GM23248 (cell line): ENCODE measurements at regions not wholly inside any gene's neighbourhood (a gene's known extent, or its start where the extent isn't known, plus 50 kb on each side); places are given as distances from the start of the nearest gene placed in this dataset.
A peak's percentile ranks its signal among the peaks of the same experiment; 100 is the strongest.
"Not testable (repeated sequence)": the region's sequence is repeated elsewhere in the genome, so short reads cannot be mapped to it uniquely, and the experiment has no call there.

Experiments used
- DNase-seq: peaks from one replicate; pipeline ENCODE4 v3.0.0-alpha.2; 2015
- H2AFZ ChIP-seq: fragments of 200-600 bp; sonication (generic); 2 replicates; pipeline ENCODE4 v1.6.1; 2016; ENCODE audit warnings: antibody characterized with exemption
- H3F3A ChIP-seq: fragments of 200-600 bp; sonication (generic); 2 replicates; pipeline ENCODE4 v1.6.1; 2016; ENCODE audit warnings: mild to moderate bottlenecking, antibody characterized with exemption, mixed run types; ENCODE audit not compliant: insufficient read depth
- H3K27ac ChIP-seq: fragments of 200-600 bp; sonication (generic); 2 replicates; pipeline ENCODE4 v1.5.1; 2016; ENCODE audit warnings: mild to moderate bottlenecking
- H3K27me3 ChIP-seq: fragments of 200-600 bp; sonication (generic); replicated peaks from 2 replicates; pipeline ENCODE4 v1.6.1; 2016; ENCODE audit warnings: mild to moderate bottlenecking; ENCODE audit not compliant: insufficient read depth
- H3K36me3 ChIP-seq: fragments of 200-600 bp; sonication (generic); 2 replicates; pipeline ENCODE4 v1.6.1; 2016; ENCODE audit warnings: low read depth, mild to moderate bottlenecking
- H3K4me1 ChIP-seq: fragments of 200-600 bp; sonication (generic); 2 replicates; pipeline ENCODE4 v1.6.1; 2016; ENCODE audit warnings: mild to moderate bottlenecking; ENCODE audit not compliant: insufficient read depth
- H3K4me2 ChIP-seq: fragments of 200-600 bp; sonication (generic); one replicate; pipeline ENCODE4 v1.6.1; 2016; ENCODE audit warnings: mild to moderate bottlenecking; ENCODE audit not compliant: unreplicated experiment
- H3K4me3 ChIP-seq: fragments of 200-600 bp; sonication (generic); 2 replicates; pipeline ENCODE4 v1.5.1; 2016; ENCODE audit warnings: mild to moderate bottlenecking
- H3K79me2 ChIP-seq: fragments of 200-600 bp; sonication (generic); 2 replicates; pipeline ENCODE4 v1.6.1; 2016; ENCODE audit warnings: mild to moderate bottlenecking; ENCODE audit not compliant: insufficient read depth
- H3K9ac ChIP-seq: fragments of 200-600 bp; sonication (generic); 2 replicates; pipeline ENCODE4 v1.6.1; 2016; ENCODE audit warnings: mild to moderate bottlenecking
- H3K9me2 ChIP-seq: fragments of 200-600 bp; sonication (generic); 2 replicates; pipeline ENCODE4 v1.6.1; 2016; ENCODE audit warnings: mixed run types, mild to moderate bottlenecking, moderate library complexity; ENCODE audit not compliant: insufficient read depth
- H3K9me3 ChIP-seq: fragments of 200-600 bp; sonication (generic); one replicate; pipeline ENCODE4 v1.6.1; 2017; ENCODE audit warnings: low read depth
- H4K20me1 ChIP-seq: fragments of 200-600 bp; sonication (generic); 2 replicates; pipeline ENCODE4 v1.6.0; 2016; ENCODE audit not compliant: insufficient read depth
- EZH2 ChIP-seq: fragments of 200-600 bp; sonication (generic); IDR thresholded peaks from 2 replicates; pipeline ENCODE4 v1.6.1; 2018; ENCODE audit warnings: antibody characterized with exemption, mild to moderate bottlenecking; ENCODE audit not compliant: insufficient read depth, poor library complexity, severe bottlenecking
- EZH2phosphoT487 ChIP-seq: fragments of 200-600 bp; sonication (generic); IDR thresholded peaks from 2 replicates; pipeline ENCODE4 v1.6.1; 2018; ENCODE audit warnings: antibody characterized with exemption, moderate library complexity, mild to moderate bottlenecking, low read depth; ENCODE audit not compliant: insufficient read depth
- WGBS, 2 experiments: methylation state at CpG; one replicate each; pipeline ENCODE4 v1.1.6; 2015 to 2017; ENCODE audit warnings: low lambda C conversion rate in 2 of 2, low coverage in 1 of 2; ENCODE audit errors: missing lambda C conversion rate in 2 of 2; 5-methylcytosine and 5-hydroxymethylcytosine counted together
- in situ Hi-C: fragments of 300-500 bp; cut with MboI; formaldehyde crosslinking; loops from 2 replicates; pipeline ENCODE4 v1.15.0; 2020

DNA sequence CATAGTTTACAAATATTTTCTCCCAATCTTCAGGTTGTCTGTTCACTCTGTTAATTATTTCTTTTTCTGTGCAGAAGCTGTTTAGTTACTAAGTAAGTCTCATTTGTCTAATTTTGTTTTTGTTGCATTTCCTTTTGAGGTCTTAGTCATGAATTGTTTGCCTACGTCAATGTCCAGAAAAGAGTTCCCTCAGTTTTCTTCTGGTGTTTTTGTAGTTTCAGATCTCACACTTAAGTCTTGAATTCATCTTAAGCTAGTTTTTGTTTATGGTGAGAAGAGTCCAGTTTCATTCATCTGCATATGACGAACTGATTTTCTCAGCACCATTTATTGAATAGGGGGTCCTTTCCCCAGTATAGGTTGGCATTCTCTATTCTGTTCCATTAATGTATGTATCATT, 1252.2 kb upstream of the TMEFF2 start:
- Histone ChIP-seq H3K9me3 (no peaks in the 10 kb centered on the region), H3F3A (no peaks in the 10 kb centered on the region), H3K27me3 (no peaks in the 10 kb centered on the region), H3K4me3 (no peak overlapping the region), H3K36me3 (no peaks in the 10 kb centered on the region), H3K4me2 (no peak overlapping the region), H3K4me1 (no peaks in the 10 kb centered on the region), H3K9me2 (no peaks in the 10 kb centered on the region), H4K20me1 (no peaks in the 10 kb centered on the region), H2AFZ (no peak overlapping the region), H3K79me2 (no peaks in the 10 kb centered on the region), H3K9ac (no peak overlapping the region), H3K27ac (no peak overlapping the region)
- TF ChIP-seq EZH2phosphoT487: no peak
- no peak for TF ChIP-seq EZH2
- WGBS, 2 experiments: 21 to 28% methylated on average over 2 of the region's 2 CpGs
- DNase-seq: no peak
- in situ Hi-C loops: no loop called here

DNA sequence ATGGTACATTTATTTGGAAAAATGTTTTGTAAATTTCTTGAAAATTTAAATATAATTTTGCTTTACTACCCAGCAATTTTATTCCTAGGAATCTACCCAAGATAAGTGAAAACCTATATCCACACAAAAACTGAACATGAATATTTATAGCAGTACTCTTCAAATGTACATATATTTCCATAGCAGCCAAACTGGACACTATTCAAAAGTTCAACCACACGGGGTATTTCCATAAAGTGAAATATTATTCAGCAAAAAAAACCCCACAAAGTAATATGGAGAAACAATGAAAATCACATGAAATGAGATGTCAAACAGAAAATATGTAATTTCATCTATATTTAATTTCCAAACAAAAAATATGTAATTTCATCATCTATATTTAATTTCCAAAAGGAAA, 1247.6 kb upstream of the TMEFF2 start:
- H2AFZ ChIP-seq: no peak overlapping the region
- H3K79me2 ChIP-seq: no peaks in the 10 kb centered on the region
- TF ChIP-seq EZH2phosphoT487 (no peak), EZH2 (no peak)
- H4K20me1 ChIP-seq: no peaks in the 10 kb centered on the region
- in situ Hi-C loops: no loop called here
- no peak overlapping the region for H3K9ac ChIP-seq
- no peaks in the 10 kb centered on the region for H3F3A ChIP-seq
- DNase-seq: no peak
- no peaks in the 10 kb centered on the region for H3K27me3 ChIP-seq
- H3K4me3 ChIP-seq: no peak overlapping the region
- H3K27ac ChIP-seq: no peak overlapping the region
- WGBS, 2 experiments: 3 to 6% methylated on average over 1 of the region's 1 CpG
- no peaks in the 10 kb centered on the region for H3K9me2 ChIP-seq
- no peaks in the 10 kb centered on the region for H3K4me1 ChIP-seq
- H3K4me2 ChIP-seq: no peak overlapping the region
- no peaks in the 10 kb centered on the region for H3K9me3 ChIP-seq
- H3K36me3 ChIP-seq: no peaks in the 10 kb centered on the region

DNA sequence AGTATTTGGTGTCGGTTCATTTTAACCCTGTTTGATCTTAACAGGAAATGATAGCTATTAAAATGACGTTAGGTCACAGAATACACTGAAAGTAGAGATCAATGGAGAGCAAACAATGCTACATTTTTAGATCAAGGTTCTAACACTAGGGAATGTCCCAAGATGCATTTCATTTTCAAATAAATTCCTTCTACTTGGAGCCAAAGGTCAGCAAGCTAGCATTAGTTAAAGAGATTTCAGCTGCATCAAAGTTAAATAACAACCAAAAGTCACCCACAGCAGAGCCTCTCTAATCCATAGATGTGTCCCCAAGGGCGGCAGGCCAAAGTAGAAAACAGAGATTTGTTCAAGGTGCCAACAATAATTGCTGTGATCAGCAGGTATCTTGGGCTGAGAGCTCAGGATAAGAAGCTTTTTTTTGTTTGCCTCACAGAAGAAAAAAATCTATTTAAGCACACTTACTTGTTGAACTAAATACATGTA, 1233.6 kb upstream of the TMEFF2 start:
- Histone ChIP-seq H2AFZ (no peak overlapping the region), H3K79me2 (no peaks in the 10 kb centered on the region), H3K27ac (no peak overlapping the region), H3K9me3 (no peaks in the 10 kb centered on the region), H3K4me1 (no peaks in the 10 kb centered on the region), H4K20me1 (no peaks in the 10 kb centered on the region), H3K4me2 (no peak overlapping the region), H3F3A (no peaks in the 10 kb centered on the region), H3K9me2 (no peaks in the 10 kb centered on the region), H3K36me3 (no peaks in the 10 kb centered on the region), H3K9ac (no peak overlapping the region), H3K27me3 (no peaks in the 10 kb centered on the region), H3K4me3 (no peak overlapping the region)
- no peak for DNase-seq
- 9% methylated on average over 3 of the region's 3 CpGs for WGBS, 2 experiments
- in situ Hi-C loops: no loop called here
- TF ChIP-seq EZH2 (no peak), EZH2phosphoT487 (no peak)

DNA sequence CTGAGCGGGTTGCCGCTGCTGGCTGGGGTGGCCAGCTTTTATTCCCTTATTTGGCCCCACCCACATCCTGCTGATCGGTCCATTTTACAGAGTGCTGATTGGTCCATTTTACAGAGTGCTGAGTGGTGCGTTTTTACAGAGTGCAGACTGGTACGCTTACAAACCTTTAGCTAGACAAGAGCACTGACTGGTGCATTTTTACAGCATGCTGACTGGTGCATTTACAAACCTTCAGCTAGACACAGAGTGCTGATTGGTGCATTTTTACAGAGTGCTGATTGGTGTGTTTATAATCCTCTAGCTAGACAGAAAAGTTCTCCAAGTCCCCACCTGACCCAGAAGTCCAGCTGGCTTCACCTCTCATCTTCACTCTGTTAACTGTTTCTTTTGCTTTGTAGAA, 1217.6 kb upstream of the TMEFF2 start:
- H3K79me2 ChIP-seq, H3K4me1 ChIP-seq, H3K4me3 ChIP-seq, in situ Hi-C loops, H3K36me3 ChIP-seq, H3K9me2 ChIP-seq, H3K9ac ChIP-seq, H3K27me3 ChIP-seq, H3K9me3 ChIP-seq, H4K20me1 ChIP-seq, DNase-seq, H3K27ac ChIP-seq, H3F3A ChIP-seq, H3K4me2 ChIP-seq, H2AFZ ChIP-seq: not testable (repeated sequence)
- 52 to 53% methylated on average over 5 of the region's 5 CpGs for WGBS, 2 experiments

DNA sequence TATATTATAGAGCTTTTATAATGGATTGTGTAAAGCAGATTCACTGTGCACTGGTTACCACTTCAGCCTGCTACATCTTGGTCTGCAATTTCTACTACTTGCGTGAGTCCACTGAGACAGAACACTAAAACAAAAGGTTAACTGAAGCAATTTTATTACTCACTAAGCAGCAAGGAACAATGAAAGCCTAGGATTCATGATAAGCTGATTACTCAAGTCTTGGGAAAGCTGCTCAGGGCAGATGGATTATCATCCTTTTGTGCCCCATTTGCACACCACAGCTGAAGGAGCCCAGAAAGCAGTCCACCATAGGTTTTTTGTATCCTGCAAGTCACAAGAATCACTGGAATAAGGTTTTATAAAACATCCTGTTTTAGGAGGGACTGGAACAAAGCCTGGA, 1215.2 kb upstream of the TMEFF2 start:
- Histone ChIP-seq H3K27me3 (no peaks in the 10 kb centered on the region), H3K9me2 (no peaks in the 10 kb centered on the region), H3K36me3 (no peaks in the 10 kb centered on the region), H3K27ac (no peak overlapping the region), H3F3A (no peaks in the 10 kb centered on the region), H3K9me3 (no peaks in the 10 kb centered on the region), H3K4me1 (no peaks in the 10 kb centered on the region), H4K20me1 (no peaks in the 10 kb centered on the region), H3K4me2 (no peak overlapping the region), H3K4me3 (no peak overlapping the region), H2AFZ (no peak overlapping the region), H3K9ac (no peak overlapping the region), H3K79me2 (no peaks in the 10 kb centered on the region)
- in situ Hi-C loops: no loop called here
- TF ChIP-seq EZH2: no peak
- TF ChIP-seq EZH2phosphoT487: no peak
- DNase-seq: peak; percentile 0
- 52 to 59% methylated on average over 1 of the region's 1 CpG for WGBS, 2 experiments
